Peyer's patch (tissue), 4 donors: ENCODE measurements at regions not wholly inside any gene's neighbourhood (a gene's known extent, or its start where the extent isn't known, plus 50 kb on each side); places are given as distances from the start of the nearest gene placed in this dataset.

Experiments used
- POLR2A ChIP-seq, 2 donors: fragments of 450-650 bp; IDR thresholded peaks; one replicate each; pipeline ENCODE4 v1.5.1; 2017; ENCODE audit warnings: antibody characterized with exemption in 2 of 2, mild to moderate bottlenecking in 2 of 2, moderate library complexity in 2 of 2
- TF ChIP-seq, protein P1 (sequence below), 6 experiments: fragments of 450-650 bp in 4 of 6; fragments of 200-600 bp in 2 of 6; sonication (generic) in 1 of 6; IDR thresholded peaks; one replicate each; pipeline ENCODE4 v1.5.1; 2017 to 2019; ENCODE audit warnings: antibody characterized with exemption in 6 of 6, mild to moderate bottlenecking in 3 of 6, moderate library complexity in 1 of 6

DNA sequence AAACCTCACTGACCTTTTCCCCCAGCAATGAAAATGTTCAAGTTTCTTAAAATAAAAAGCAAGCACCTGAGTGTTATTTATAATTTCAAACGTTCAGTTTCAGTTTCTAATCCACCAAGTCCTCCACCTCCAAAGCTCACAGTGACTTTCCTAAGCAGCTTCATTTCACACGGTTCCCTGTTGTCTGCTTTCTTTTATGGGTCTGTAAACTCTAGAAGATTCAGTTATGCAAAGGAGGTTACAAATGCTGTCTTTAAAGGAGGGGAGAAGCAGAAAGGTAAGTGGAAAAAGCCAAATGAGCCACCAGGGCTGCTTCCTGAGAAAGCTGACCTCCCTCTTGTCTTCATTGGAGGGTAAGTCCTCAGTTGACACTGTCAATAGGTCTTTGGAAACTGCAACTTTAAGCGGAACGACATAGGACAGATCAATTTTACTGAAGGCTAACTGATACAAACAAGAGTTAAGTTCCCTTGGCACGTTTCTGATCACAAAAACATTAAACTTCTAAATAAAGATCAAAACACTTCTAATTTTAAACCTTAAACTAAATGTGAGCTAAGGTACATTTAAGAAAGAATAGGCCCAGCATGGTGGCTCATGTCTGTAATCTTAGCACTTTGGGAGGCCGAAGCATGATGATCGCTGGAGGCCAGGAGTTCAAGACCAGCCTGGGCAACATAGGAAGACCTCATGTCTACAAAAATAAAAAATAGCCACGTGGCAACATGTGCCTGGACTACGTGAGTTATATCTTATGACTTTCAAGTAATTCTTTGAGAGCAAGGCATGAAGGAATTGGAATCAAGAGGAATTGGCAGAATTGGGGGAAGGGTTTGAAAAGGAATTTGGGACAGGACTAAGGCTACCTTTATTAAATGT lies 151.9 kb upstream of the UBE2E1 start:
- no peak for TF ChIP-seq POLR2A (IDR thresholded peaks at IDR 0.05)
- TF ChIP-seq, protein P1, sequence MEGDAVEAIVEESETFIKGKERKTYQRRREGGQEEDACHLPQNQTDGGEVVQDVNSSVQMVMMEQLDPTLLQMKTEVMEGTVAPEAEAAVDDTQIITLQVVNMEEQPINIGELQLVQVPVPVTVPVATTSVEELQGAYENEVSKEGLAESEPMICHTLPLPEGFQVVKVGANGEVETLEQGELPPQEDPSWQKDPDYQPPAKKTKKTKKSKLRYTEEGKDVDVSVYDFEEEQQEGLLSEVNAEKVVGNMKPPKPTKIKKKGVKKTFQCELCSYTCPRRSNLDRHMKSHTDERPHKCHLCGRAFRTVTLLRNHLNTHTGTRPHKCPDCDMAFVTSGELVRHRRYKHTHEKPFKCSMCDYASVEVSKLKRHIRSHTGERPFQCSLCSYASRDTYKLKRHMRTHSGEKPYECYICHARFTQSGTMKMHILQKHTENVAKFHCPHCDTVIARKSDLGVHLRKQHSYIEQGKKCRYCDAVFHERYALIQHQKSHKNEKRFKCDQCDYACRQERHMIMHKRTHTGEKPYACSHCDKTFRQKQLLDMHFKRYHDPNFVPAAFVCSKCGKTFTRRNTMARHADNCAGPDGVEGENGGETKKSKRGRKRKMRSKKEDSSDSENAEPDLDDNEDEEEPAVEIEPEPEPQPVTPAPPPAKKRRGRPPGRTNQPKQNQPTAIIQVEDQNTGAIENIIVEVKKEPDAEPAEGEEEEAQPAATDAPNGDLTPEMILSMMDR (IDR thresholded peaks at IDR 0.05): no peak
